ENCODE measurements at regions not wholly inside any gene's neighbourhood (a gene's known extent, or its start where the extent isn't known, plus 50 kb on each side); places are given as distances from the start of the nearest gene placed in this dataset.

- Histone ChIP-seq H3K27ac (ENCODE audit: low read depth in 1 of 2, low read length in 2 of 2) (no peak overlapping the region), H3K4me2 (replicated peaks; ENCODE audit: extremely low read depth, low read length, poor library complexity, severe bottlenecking) (no peak overlapping the region), H3K79me2 (ENCODE audit: insufficient read depth, low read length) (no peaks in the 10 kb centered on the region), H3K9ac (ENCODE audit: insufficient read depth, low read length, poor library complexity, severe bottlenecking) (no peak overlapping the region), H3K4me1 (ENCODE audit: control insufficient read depth in 1 of 2, insufficient read depth in 2 of 2, low read length in 2 of 2) (peaks cover 0 to 6% of the 10 kb centered on the region in 2 donors), H3K4me3 (replicated peaks in 1 of 3; ENCODE audit: low read depth in 2 of 3, low read length in 3 of 3) (no peak overlapping the region), H3K36me3 (replicated peaks in 1 of 2; ENCODE audit: control insufficient read depth in 1 of 2, insufficient read depth in 2 of 2, low read length in 2 of 2) (no peaks in the 10 kb centered on the region), H2AFZ (ENCODE audit: insufficient read depth, low read depth, low read length, poor library complexity, severe bottlenecking) (peak overlapping the region; percentile 14), H3K9me3 (replicated peaks in 1 of 2; ENCODE audit: control insufficient read depth in 1 of 2, insufficient read depth in 1 of 2, low read length in 2 of 2) (no peaks in the 10 kb centered on the region), H3K27me3 (ENCODE audit: control insufficient read depth in 2 of 2, insufficient read depth in 2 of 2, low read length in 2 of 2) (no peaks in the 10 kb centered on the region), H4K20me1 (ENCODE audit: insufficient read depth, low read length) (no peaks in the 10 kb centered on the region)
- Mint-ChIP-seq H3K4me1 (peaks cover 9% of the 10 kb centered on the region), H3K4me3 (no peak overlapping the region), H3K27me3 (ENCODE audit: low read depth in 3 of 3) (peaks cover 0 to 2% (median 0%) of the 10 kb centered on the region in 3 donors), H3K36me3 (no peaks in the 10 kb centered on the region), H3K9me3 (peaks cover 0 to 11% (median 1%) of the 10 kb centered on the region in 7 donors), H3K27ac (peak overlapping the region in 2 of 7 donors; percentile 25 to 80)
- WGBS (ENCODE audit: insufficient coverage) = no CpG with 5 or more reads among the region's 1 CpG
- intact Hi-C loops (cut with micrococcal nuclease) = no loop called here
- TF ChIP-seq, protein P1, sequence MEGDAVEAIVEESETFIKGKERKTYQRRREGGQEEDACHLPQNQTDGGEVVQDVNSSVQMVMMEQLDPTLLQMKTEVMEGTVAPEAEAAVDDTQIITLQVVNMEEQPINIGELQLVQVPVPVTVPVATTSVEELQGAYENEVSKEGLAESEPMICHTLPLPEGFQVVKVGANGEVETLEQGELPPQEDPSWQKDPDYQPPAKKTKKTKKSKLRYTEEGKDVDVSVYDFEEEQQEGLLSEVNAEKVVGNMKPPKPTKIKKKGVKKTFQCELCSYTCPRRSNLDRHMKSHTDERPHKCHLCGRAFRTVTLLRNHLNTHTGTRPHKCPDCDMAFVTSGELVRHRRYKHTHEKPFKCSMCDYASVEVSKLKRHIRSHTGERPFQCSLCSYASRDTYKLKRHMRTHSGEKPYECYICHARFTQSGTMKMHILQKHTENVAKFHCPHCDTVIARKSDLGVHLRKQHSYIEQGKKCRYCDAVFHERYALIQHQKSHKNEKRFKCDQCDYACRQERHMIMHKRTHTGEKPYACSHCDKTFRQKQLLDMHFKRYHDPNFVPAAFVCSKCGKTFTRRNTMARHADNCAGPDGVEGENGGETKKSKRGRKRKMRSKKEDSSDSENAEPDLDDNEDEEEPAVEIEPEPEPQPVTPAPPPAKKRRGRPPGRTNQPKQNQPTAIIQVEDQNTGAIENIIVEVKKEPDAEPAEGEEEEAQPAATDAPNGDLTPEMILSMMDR (IDR thresholded peaks at IDR 0.05) = no peak
- DNase-seq = no peak
These were observed 181.4 kb downstream of the KLF5 start for GRCh38 chr13:73240193-73240592.

GRCh38 chr13:73235385-73235784, 176.6 kb downstream of the KLF5 start:
- H3K36me3 ChIP-seq (replicated peaks in 1 of 2; ENCODE audit: control insufficient read depth in 1 of 2, insufficient read depth in 2 of 2, low read length in 2 of 2) = no peaks in the 10 kb centered on the region
- intact Hi-C loops (cut with micrococcal nuclease) = no loop called here
- no peaks in the 10 kb centered on the region for H3K27me3 ChIP-seq (ENCODE audit: control insufficient read depth in 2 of 2, insufficient read depth in 2 of 2, low read length in 2 of 2)
- H3K79me2 ChIP-seq (ENCODE audit: insufficient read depth, low read length) = no peaks in the 10 kb centered on the region
- H3K9ac ChIP-seq (ENCODE audit: insufficient read depth, low read length, poor library complexity, severe bottlenecking) = no peak overlapping the region
- H3K4me1 Mint-ChIP-seq = peaks cover 27% of the 10 kb centered on the region
- DNase-seq = no peak
- H3K36me3 Mint-ChIP-seq = no peaks in the 10 kb centered on the region
- H2AFZ ChIP-seq (ENCODE audit: insufficient read depth, low read depth, low read length, poor library complexity, severe bottlenecking) = peak overlapping the region; percentile 8
- no peaks in the 10 kb centered on the region for H4K20me1 ChIP-seq (ENCODE audit: insufficient read depth, low read length)
- H3K9me3 ChIP-seq (replicated peaks in 1 of 2; ENCODE audit: control insufficient read depth in 1 of 2, insufficient read depth in 1 of 2, low read length in 2 of 2) = no peaks in the 10 kb centered on the region
- no peak overlapping the region for H3K4me2 ChIP-seq (replicated peaks; ENCODE audit: extremely low read depth, low read length, poor library complexity, severe bottlenecking)
- H3K4me1 ChIP-seq (ENCODE audit: control insufficient read depth in 1 of 2, insufficient read depth in 2 of 2, low read length in 2 of 2) = peaks cover 17 to 20% of the 10 kb centered on the region in 2 donors
- TF ChIP-seq, protein P1 (IDR thresholded peaks at IDR 0.05) = no peak
- no peak overlapping the region for H3K4me3 ChIP-seq (replicated peaks in 1 of 3; ENCODE audit: low read depth in 2 of 3, low read length in 3 of 3)
- H3K27ac ChIP-seq (ENCODE audit: low read depth in 1 of 2, low read length in 2 of 2) = no peak overlapping the region
- no peak overlapping the region for H3K4me3 Mint-ChIP-seq
- H3K27ac Mint-ChIP-seq = no peak overlapping the region
- 100% methylated on average over 10 of the region's 13 CpGs for WGBS (ENCODE audit: insufficient coverage)
- H3K27me3 Mint-ChIP-seq (ENCODE audit: low read depth in 3 of 3) = peaks cover 0 to 2% (median 0%) of the 10 kb centered on the region in 3 donors
- H3K9me3 Mint-ChIP-seq = peaks cover 0 to 9% (median 0%) of the 10 kb centered on the region in 7 donors

Data from CD14-positive monocyte (primary cell).